Erythroblast (primary cell): ENCODE measurements at regions not wholly inside any gene's neighbourhood (a gene's known extent, or its start where the extent isn't known, plus 50 kb on each side); places are given as distances from the start of the nearest gene placed in this dataset.

Experiments used
- GATA1 ChIP-seq: IDR thresholded peaks from 2 replicates; pipeline ENCODE4 v1.6.1; 2011; ENCODE audit warnings: low read depth, mild to moderate bottlenecking, control low read depth, low read length, moderate library complexity
- POLR2A ChIP-seq: IDR thresholded peaks from 2 replicates; pipeline ENCODE4 v1.6.1; 2011; ENCODE audit warnings: mild to moderate bottlenecking, low read length

DNA sequence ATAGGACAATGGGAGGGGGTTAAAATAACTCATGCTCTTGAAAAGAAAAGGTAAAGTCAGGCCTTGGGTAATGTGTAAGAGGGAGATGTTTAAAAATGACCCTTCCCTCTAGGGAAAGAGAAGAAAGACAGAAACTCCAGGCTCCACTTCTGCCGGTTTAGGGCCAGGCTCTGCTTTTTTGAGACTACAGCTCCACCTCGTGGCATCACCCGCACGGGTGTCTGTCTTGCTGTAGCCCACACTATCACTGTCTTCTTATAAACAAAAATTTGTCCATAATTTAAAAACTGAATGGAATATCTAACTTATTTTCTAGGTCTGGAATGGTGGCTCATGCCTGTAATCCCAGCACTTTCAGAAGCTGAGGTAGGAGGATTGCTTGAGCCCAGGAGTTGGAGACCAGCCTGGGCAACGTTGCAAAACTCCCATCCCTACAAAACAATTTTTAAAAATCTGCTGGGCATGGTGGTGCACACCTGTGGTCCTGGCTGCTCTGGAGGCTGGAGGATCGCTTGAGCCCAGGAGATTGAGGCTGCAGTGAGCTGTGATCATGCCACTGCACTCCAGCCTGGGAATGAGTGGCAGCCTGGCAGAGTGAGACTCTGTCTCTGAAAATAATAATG lies 65.1 kb upstream of the GTF3A start:
- TF ChIP-seq POLR2A (no peak), GATA1 (no peak)
